ENCODE measurements at regions not wholly inside any gene's neighbourhood (a gene's known extent, or its start where the extent isn't known, plus 50 kb on each side); places are given as distances from the start of the nearest gene placed in this dataset.
A peak's percentile ranks its signal among the peaks of the same experiment; 100 is the strongest.
"Not testable (repeated sequence)": the region's sequence is repeated elsewhere in the genome, so short reads cannot be mapped to it uniquely, and the experiment has no call there.

DNA sequence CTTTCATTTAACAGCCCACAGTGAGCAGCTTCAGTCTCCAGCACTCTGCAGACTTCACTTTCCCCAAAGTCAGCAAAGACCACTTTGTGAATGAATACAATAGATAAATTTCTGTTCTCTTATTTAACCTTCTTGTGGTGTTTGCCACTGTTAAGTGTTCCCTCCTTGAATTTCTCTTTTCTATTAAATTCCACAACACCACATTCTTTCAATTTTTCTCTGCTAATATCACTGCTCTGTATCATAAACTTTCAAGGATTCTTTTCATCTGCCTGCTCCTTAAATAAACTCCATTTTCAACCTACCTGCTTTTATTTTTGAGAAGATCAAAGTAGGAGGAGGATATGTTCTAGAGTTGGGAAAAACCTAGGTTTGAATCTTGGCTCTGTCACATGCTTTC, 739.5 kb upstream of the GRAMD2B start:
- DNase-seq: no peak

DNA sequence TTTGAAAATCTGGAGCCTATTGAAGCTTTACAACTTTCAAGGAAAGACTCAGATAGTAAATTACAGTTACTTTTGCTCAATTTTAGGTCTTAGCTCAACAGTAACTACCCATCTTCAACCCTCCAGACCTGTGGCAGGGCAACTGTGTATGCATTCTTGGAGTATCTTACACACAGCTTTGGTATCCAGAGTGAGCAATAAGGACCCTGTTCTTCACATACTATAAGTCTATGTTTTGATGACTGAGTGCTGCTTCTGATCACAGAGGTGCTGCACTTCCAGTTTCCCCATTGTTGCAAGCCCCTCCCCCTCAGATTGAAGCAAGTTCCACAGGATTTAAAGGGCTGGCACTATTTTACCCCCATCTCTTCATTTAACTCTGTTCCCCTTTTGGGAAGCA, 737.4 kb upstream of the GRAMD2B start:
- DNase-seq: no peak

GRCh38 chr5:125691738-125692530, 731.3 kb upstream of the GRAMD2B start:
- DNase-seq: not testable (repeated sequence)

GRCh38 chr5:125695996-125696655, 727.1 kb upstream of the GRAMD2B start:
- peak; percentile 82 for DNase-seq

DNA sequence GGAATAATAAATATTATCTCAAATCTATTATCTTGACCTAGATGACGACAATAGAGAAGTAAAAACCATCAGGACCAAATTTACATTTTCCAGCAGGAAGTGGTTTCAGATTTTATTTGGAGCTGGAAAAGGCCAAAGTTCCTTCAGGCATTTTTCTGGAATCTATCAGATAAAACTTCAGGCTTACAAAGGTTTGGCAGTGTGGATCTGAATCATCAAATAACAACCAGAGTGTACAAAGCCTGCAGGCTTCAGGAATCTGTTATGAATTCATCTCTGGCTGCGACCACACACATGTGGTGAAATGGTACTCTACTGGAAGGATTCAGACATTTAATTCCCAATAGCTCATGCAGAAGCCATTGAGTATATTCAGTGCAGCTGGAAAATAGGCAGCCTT, 726.4 kb upstream of the GRAMD2B start:
- DNase-seq: peak; percentile 81

DNA sequence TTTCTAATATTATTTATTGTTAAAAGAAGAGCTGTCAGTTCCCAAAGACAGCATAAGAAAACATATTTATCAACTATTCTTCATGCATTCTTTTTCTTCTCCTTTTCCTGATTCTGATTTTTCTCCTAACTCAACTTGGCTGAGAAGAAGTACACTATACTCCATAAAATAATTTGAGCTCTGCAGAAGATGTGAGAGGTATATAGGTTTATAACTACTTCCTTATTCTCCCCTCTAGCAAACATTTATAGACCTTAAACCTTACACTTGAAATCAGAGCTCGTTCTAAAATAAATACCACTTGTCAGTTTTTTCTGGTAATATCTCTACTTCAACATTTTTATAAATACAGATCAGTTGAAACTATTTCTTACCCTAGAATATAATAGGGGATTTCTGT, 724.8 kb upstream of the GRAMD2B start:
- DNase-seq: no peak

DNA sequence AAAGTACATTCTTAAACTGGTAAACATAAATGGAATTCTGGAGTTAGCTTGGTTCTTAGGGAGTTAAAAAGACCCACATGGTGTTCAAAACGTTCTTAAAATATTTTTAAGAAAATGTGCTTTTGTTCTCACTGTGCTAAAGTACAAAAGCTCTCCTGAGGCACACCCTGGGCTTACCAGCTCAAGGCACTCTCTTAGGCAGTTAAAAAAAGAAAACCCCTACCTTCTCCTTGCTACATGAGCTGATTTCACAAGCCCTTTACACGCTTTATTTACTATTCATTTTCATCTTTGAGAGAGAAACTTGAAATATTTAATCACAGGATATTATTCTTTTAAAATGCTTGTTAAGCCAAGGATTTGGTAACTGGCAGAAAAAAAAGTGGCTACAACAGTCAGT, 723.3 kb upstream of the GRAMD2B start:
- no peak for DNase-seq

- DNase-seq: no peak
These were observed 722.8 kb upstream of the GRAMD2B start for GRCh38 chr5:125700380-125700861.

DNA sequence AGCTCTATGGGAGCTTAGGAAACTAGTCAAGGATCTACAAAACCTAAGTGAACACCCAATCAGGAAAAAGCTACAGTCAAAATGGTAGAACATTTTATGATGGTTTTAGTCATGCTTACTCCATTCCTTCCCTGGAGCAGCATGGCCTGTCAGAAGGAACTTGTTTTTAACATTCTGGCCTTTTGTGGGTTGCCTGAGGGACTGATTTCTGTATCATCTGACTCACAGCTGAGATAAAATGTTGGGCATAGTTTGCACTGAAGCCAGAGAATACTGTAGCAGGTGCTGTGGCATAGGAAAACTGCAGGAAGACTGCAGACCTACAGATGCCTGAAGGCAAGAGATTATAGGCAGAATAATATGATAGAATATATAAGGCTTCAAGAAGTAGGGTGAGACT, 719.6 kb upstream of the GRAMD2B start:
- DNase-seq: no peak

- no peak for DNase-seq
These were observed 718.3 kb upstream of the GRAMD2B start for GRCh38 chr5:125704888-125705287.

DNA sequence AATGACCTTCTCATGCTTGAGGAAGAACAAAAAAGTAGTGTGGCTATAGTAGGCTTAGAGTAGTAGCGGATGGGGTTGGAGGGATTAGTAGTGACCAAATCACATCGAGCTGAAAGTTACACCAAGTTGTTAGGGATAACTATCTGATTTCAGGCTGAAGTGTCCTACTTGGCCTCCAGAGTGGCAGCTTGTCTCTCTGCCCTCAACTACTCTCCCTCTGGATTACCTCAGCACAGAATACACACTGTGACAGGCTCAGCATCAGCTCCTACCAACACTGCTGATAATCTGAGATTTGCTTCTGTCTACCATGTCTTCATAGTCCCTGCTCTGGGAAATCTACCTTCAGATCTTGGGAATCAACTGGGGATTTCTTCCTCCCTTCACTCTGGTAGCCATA, 714.6 kb upstream of the GRAMD2B start:
- DNase-seq: no peak

GRCh38 chr5:125710745-125711144, 712.5 kb upstream of the GRAMD2B start:
- DNase-seq: no peak

GRCh38 chr5:125712397-125712796, 710.8 kb upstream of the GRAMD2B start:
- DNase-seq: no peak

GRCh38 chr5:125713109-125713805, 710.0 kb upstream of the GRAMD2B start:
- no peak for DNase-seq

- DNase-seq: no peak
These were observed 708.0 kb upstream of the GRAMD2B start for GRCh38 chr5:125715216-125715615.

DNA sequence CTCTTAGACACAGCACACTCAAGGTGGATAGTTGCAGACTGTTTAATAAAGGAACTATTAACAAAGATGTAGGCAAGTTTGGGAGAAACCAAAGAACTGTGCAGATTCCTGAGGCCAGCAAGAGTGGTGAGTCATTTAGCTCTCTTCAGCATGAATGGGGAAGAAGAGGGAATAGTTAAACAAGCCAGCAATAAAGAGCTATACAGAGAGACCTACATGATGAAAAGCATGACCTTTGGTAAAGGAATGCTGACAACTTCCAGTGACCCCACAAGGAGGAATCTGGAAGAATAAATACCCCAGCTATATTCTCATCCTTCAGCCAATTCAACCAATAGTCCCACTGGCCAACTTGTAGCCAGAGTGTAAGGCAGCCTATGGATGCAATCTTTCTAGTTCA, 706.0 kb upstream of the GRAMD2B start:
- no peak for DNase-seq

DNA sequence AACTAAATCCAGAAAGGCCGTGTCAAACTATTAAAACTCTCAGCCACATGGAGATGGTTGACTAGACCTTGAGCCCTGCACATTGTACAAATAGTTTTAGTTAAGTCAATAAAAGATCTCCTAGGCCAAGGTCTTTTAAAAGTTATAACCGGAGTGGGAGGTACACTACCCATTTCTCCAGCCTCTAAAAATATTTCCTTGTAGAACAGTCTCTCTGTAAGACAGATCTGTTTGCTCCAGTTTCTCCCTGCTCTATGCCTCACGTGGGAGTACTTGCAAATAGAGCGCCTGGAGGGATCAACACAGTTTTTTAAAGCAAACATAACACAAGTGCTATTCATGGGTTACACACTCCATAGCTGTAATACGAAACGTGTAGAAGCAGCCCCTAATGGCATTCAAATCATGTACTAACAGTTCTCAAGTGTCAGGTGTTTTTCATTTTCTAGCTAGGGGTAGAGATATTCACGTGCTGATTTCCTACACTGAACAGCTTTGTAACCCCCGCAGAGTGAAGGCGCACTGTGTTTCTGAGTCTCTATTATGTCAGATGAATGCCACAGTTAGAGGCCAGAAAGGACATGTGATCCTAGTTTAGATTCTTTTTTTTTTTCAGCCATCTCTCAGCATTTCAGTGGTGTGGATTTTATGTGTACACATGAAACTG, 703.4 kb upstream of the GRAMD2B start:
- DNase-seq: no peak

DNA sequence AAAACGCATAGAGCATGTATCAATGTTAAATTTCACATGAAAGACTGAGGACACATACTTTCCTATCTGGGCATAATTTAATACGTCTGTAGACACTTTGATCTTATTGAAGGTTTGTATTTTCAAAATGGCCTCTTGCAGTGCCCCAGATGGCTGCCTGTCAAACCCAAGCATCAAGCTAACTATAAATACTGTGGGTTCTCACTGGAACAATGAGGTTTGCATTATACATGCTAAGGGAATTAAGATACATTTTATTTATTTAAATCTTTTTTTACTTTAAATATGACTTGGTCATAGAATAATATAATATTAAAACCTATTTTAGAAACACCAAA, 702.9 kb upstream of the GRAMD2B start:
- DNase-seq: no peak

- no peak for DNase-seq
These were observed 702.5 kb upstream of the GRAMD2B start for GRCh38 chr5:125720721-125721120.

DNA sequence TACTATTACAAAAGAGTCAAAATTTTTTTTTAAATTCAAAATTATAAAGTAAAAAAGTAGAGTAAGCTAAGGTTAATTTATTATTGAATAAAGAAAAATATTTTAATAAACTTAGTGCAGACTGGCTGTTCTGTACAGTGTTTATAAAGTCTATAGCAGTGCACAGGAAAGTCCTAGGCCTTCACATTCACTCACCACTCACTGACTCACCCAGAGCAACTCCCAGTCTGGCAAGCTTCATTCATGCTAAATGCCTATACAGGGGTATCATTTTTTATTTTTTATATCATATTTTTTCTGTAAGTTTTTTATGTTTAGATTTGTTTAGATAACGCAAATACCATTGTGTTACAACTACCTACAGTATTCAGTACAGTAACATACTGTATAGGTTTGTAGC, 700.7 kb upstream of the GRAMD2B start:
- DNase-seq: no peak

DNA sequence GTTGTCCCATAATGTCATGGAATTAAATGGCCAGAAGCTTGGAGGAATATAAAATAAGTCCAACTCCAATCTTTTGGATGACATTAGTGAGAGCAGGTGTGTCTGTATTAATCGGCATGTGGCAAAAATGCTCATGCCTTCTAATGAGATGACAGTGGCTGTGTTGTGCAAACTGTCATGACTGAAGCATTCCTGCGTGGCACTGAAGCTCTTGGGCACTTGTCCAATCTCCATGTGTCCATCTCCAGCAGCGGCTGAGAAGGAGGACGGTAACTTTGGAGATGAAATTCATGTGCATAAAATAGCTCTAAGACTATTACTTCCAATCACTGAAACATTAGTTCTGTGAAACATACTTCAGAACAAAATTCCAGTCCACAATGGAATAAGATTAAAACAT, 697.5 kb upstream of the GRAMD2B start:
- peak; percentile 9 for DNase-seq

- no peak for DNase-seq
These were observed 679.3 kb upstream of the GRAMD2B start for GRCh38 chr5:125743939-125744338.
